K562 (cell line): ENCODE measurements at regions not wholly inside any gene's neighbourhood (a gene's known extent, or its start where the extent isn't known, plus 50 kb on each side); places are given as distances from the start of the nearest gene placed in this dataset.

Source experiments
- ZBTB40 ChIP-seq, 2 experiments: fragments of 450-650 bp in 1 of 2; sonication (generic) in 1 of 2; formaldehyde crosslinking in 1 of 2; IDR thresholded peaks; 2 replicates each; pipeline versions ENCODE4 v1.7.1 to v1.9.0; 2016 to 2022; ENCODE audit warnings: inconsistent platforms in 1 of 2, mild to moderate bottlenecking in 1 of 2, missing genetic modification reagents in 1 of 2

- TF ChIP-seq ZBTB40 (IDR thresholded peaks at IDR 0.05), result peak; percentile 97
- peak; percentile 84 for TF ChIP-seq ZBTB40 (CRISPR knock-in tag; IDR thresholded peaks at IDR 0.05)
Measured at GRCh38 chr10:78253063-78253853, 219.6 kb downstream of the RPS24 start (continued).
